SU-DHL-6 (cell line): ENCODE measurements at regions not wholly inside any gene's neighbourhood (a gene's known extent, or its start where the extent isn't known, plus 50 kb on each side); places are given as distances from the start of the nearest gene placed in this dataset.

Experiments
- CTCF ChIP-seq: fragments of 200-600 bp; sonication (generic); IDR thresholded peaks from one replicate; pipeline ENCODE4 v1.5.1; 2017; ENCODE audit warnings: antibody characterized with exemption, mild to moderate bottlenecking, low read length, moderate library complexity; ENCODE audit not compliant: insufficient read depth, poor library complexity, severe bottlenecking
- EZH2phosphoT487 ChIP-seq: fragments of 200-600 bp; sonication (generic), shearing (Covaris generic); conservative IDR thresholded peaks from 2 replicates; pipeline ENCODE4 v1.6.1; 2018; ENCODE audit warnings: mild to moderate bottlenecking, antibody characterized with exemption, low read length, moderate library complexity, mixed read lengths

DNA sequence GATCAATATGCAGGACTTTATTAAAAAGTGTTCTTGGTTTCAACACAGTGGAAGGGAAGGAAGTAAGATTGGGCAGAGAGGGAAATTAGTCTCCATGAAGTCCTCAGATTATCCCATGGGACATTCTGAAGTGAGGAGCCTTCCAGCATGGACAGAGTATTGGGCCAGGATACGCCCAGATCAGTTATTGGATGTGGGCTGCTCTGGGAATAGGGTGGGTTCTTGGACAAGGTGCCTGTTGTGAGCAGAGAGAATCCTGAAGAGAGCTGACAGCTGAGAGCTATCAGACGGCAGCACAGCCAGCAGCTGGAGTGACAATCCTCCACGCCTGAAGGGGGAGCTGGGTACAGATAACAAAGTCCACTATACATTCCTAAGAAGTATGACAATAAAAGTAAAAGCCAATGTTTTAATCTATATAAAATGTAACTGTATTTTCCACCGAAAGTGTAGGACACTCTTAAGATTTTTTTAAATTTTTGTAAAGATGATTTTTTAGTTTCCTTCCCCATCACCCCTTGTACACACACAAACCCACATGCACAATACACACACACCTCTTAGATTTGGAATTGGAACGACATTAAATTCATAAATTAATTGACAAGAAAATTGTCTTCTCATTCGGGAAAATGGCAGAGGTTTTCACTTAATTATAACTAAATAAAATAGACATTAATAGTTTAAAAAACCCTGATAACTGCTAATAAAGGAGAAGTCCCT lies 107.8 kb downstream of the FBXO5 start:
- no peak for TF ChIP-seq CTCF
- no peak for TF ChIP-seq EZH2phosphoT487
